Endodermal cell (in vitro differentiated cells): ENCODE measurements at regions not wholly inside any gene's neighbourhood (a gene's known extent, or its start where the extent isn't known, plus 50 kb on each side); places are given as distances from the start of the nearest gene placed in this dataset.

Experiments used
- DNase-seq: peaks from one replicate; pipeline ENCODE4 v3.0.0-alpha.2; 2017
- H3K27ac ChIP-seq: 2 replicates; pipeline ENCODE4 v1.5.1; 2013; ENCODE audit warnings: mild to moderate bottlenecking, low read depth, low read length, moderate library complexity
- H3K27me3 ChIP-seq: 2 replicates; pipeline ENCODE4 v1.6.1; 2013; ENCODE audit warnings: mild to moderate bottlenecking, low read length, moderate library complexity; ENCODE audit not compliant: insufficient read depth, control insufficient read depth, poor library complexity, severe bottlenecking
- H3K36me3 ChIP-seq: 2 replicates; pipeline ENCODE4 v1.7.0; 2013; ENCODE audit warnings: mild to moderate bottlenecking, low read length, moderate library complexity; ENCODE audit not compliant: control insufficient read depth, insufficient read depth
- H3K4me1 ChIP-seq: one replicate; pipeline ENCODE4 v1.7.0; 2013; ENCODE audit warnings: low read length; ENCODE audit not compliant: control insufficient read depth, insufficient read depth
- H3K4me3 ChIP-seq: 2 replicates; pipeline ENCODE4 v1.5.1; 2013; ENCODE audit warnings: mild to moderate bottlenecking, low read length, moderate library complexity
- H3K9ac ChIP-seq: 2 replicates; pipeline ENCODE4 v1.6.1; 2013; ENCODE audit warnings: mild to moderate bottlenecking, low read length, moderate library complexity; ENCODE audit not compliant: poor library complexity, severe bottlenecking; ENCODE audit errors: extremely low read depth
- H3K9me3 ChIP-seq: 2 replicates; pipeline ENCODE4 v1.6.1; 2013; ENCODE audit warnings: mild to moderate bottlenecking, low read length, moderate library complexity; ENCODE audit not compliant: control insufficient read depth
- H3K27ac Mint-ChIP-seq: 2 replicates; pipeline ENCODE4 v1.8.0; 2020; ENCODE audit warnings: mixed read lengths
- H3K27me3 Mint-ChIP-seq: 2 replicates; pipeline ENCODE4 v1.8.0; 2021; ENCODE audit warnings: mild to moderate bottlenecking, mixed read lengths; ENCODE audit not compliant: insufficient read depth
- H3K36me3 Mint-ChIP-seq: 2 replicates; pipeline ENCODE4 v1.8.0; 2020; ENCODE audit warnings: low read depth, mixed read lengths
- H3K4me1 Mint-ChIP-seq: 2 replicates; pipeline ENCODE4 v1.8.0; 2020; ENCODE audit warnings: mixed read lengths
- H3K4me3 Mint-ChIP-seq: 2 replicates; pipeline ENCODE4 v1.8.0; 2020; ENCODE audit warnings: mild to moderate bottlenecking, moderate library complexity, mixed read lengths
- H3K9me3 Mint-ChIP-seq: 2 replicates; pipeline ENCODE4 v1.8.0; 2020; ENCODE audit warnings: mild to moderate bottlenecking, mixed read lengths
- WGBS, 2 experiments: methylation state at CpG; one replicate each; pipeline versions ENCODE4 v1.1.5 to v1.1.7; 2013; ENCODE audit warnings: missing lambda C conversion rate in 2 of 2, mixed read lengths in 1 of 2; ENCODE audit not compliant: insufficient coverage in 1 of 2, insufficient read length in 1 of 2; 5-methylcytosine and 5-hydroxymethylcytosine counted together
- TF ChIP-seq, protein P1 (sequence below): fragments of 200-600 bp; sonication (generic); conservative IDR thresholded peaks from 2 replicates; pipeline ENCODE4 v1.5.0; 2021; ENCODE audit warnings: antibody characterized with exemption, mild to moderate bottlenecking

GRCh38 chr4:26034849-26035248, 120.8 kb downstream of the SMIM20 start:
- no peak overlapping the region for H3K4me3 ChIP-seq
- peaks cover 21% of the 10 kb centered on the region for H3K4me1 Mint-ChIP-seq
- no peak overlapping the region for H3K9ac ChIP-seq
- H3K9me3 ChIP-seq = no peaks in the 10 kb centered on the region
- H3K27ac Mint-ChIP-seq = no peak overlapping the region
- WGBS, 2 experiments = 81 to 100% methylated on average over 1 to 2 of the region's 2 CpGs
- peaks cover 2% of the 10 kb centered on the region for H3K27me3 ChIP-seq
- no peak overlapping the region for H3K4me3 Mint-ChIP-seq
- no peaks in the 10 kb centered on the region for H3K9me3 Mint-ChIP-seq
- H3K27ac ChIP-seq = no peak overlapping the region
- no peak for DNase-seq
- peaks cover 12% of the 10 kb centered on the region for H3K27me3 Mint-ChIP-seq
- peaks cover 12% of the 10 kb centered on the region for H3K4me1 ChIP-seq
- H3K36me3 ChIP-seq = no peaks in the 10 kb centered on the region
- TF ChIP-seq, protein P1, sequence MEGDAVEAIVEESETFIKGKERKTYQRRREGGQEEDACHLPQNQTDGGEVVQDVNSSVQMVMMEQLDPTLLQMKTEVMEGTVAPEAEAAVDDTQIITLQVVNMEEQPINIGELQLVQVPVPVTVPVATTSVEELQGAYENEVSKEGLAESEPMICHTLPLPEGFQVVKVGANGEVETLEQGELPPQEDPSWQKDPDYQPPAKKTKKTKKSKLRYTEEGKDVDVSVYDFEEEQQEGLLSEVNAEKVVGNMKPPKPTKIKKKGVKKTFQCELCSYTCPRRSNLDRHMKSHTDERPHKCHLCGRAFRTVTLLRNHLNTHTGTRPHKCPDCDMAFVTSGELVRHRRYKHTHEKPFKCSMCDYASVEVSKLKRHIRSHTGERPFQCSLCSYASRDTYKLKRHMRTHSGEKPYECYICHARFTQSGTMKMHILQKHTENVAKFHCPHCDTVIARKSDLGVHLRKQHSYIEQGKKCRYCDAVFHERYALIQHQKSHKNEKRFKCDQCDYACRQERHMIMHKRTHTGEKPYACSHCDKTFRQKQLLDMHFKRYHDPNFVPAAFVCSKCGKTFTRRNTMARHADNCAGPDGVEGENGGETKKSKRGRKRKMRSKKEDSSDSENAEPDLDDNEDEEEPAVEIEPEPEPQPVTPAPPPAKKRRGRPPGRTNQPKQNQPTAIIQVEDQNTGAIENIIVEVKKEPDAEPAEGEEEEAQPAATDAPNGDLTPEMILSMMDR = no peak
- no peaks in the 10 kb centered on the region for H3K36me3 Mint-ChIP-seq

DNA sequence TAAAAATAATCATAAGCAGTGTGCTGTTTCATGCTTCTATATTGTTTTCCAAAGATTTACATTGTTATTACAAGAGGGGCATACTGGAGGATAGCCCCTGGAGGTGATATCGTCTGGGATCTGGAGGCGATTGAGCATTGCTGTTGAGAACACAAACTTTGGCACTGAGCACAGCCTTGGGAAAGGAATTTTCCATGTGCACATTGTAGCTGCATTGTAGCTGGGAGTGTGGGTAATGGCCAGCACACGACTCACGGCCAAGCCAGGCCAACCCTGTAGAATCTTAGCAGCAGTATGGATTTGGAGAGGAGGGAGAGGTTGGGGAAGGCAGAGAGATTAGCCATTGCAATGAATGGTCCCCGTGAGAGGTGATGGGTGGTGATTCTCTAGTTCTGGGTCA, 121.9 kb downstream of the SMIM20 start:
- Mint-ChIP-seq H3K9me3 (no peaks in the 10 kb centered on the region), H3K27ac (no peak overlapping the region), H3K4me3 (no peak overlapping the region), H3K27me3 (peaks cover 2% of the 10 kb centered on the region), H3K36me3 (no peaks in the 10 kb centered on the region), H3K4me1 (peaks cover 11% of the 10 kb centered on the region)
- Histone ChIP-seq H3K27ac (no peak overlapping the region), H3K9me3 (no peaks in the 10 kb centered on the region), H3K4me1 (peaks cover 8% of the 10 kb centered on the region), H3K9ac (no peak overlapping the region), H3K4me3 (no peak overlapping the region), H3K36me3 (no peaks in the 10 kb centered on the region), H3K27me3 (no peaks in the 10 kb centered on the region)
- no peak for DNase-seq
- WGBS, 2 experiments = 93% methylated on average over 5 of the region's 5 CpGs
- TF ChIP-seq, protein P1 = no peak

DNA sequence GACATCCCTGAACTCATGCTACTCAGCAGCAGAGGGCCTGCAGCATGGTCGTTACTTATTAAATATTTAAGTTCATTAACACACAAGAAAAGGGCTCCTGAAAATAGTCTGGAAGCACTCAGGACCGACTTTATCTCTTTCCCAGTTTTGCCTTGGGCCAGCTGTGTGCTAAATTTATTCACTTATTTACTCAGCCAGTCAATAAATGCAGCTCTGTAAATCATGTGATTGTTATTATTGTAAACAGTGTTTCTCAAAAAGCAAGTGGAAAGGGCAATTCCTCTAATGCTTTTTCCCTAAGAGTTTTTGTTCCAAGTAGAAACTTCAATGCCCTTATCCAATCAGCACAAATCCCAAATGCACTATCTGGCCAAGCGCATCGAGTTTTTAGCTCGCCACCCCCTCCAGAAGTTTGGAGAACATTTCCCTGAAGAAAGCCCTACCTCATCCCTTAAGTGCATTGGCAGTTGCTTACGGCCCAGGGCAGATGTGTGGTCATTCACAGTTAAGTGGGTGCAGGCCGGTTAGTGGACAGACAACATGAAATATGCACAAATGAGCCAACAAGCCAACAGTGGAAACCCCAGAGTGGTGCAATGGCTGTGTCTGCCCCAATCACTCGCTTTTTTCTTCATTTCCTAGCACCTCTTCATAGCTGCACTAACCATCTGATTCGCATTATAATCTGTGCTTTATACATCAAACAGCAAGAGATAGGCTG, 125.8 kb downstream of the SMIM20 start:
- H3K36me3 Mint-ChIP-seq = no peaks in the 10 kb centered on the region
- H3K36me3 ChIP-seq = no peaks in the 10 kb centered on the region
- H3K27me3 Mint-ChIP-seq = no peaks in the 10 kb centered on the region
- TF ChIP-seq, protein P1 = no peak
- H3K27me3 ChIP-seq = no peaks in the 10 kb centered on the region
- H3K27ac ChIP-seq = no peak overlapping the region
- H3K27ac Mint-ChIP-seq = no peak overlapping the region
- no peak overlapping the region for H3K9ac ChIP-seq
- no peak for DNase-seq
- H3K4me3 Mint-ChIP-seq = no peak overlapping the region
- H3K4me1 Mint-ChIP-seq = no peaks in the 10 kb centered on the region
- no peak overlapping the region for H3K4me3 ChIP-seq
- 89 to 94% methylated on average over 3 to 9 of the region's 9 CpGs for WGBS, 2 experiments
- no peaks in the 10 kb centered on the region for H3K9me3 ChIP-seq
- no peaks in the 10 kb centered on the region for H3K9me3 Mint-ChIP-seq
- H3K4me1 ChIP-seq = no peaks in the 10 kb centered on the region
